HCT116 (cell line): ENCODE measurements at regions not wholly inside any gene's neighbourhood (a gene's known extent, or its start where the extent isn't known, plus 50 kb on each side); places are given as distances from the start of the nearest gene placed in this dataset.

Experiments
- ATAC-seq: fragments of 200-7000 bp; cut with Tn5 transposase; 2 replicates; pipeline ENCODE4 v1.9.1; 2020; ENCODE audit warnings: mild to moderate bottlenecking, moderate library complexity
- BruUV-seq: library from RNA; stranded (reverse); fragments of 400-500 nt; replicated peaks from 2 replicates; lab custom pipeline; 2021; lab: Mats Ljungman, UMichigan
- CTCF ChIA-PET: fragments of 300-600 bp; sonication (Branson Sonifier 250); formaldehyde crosslinking; loops from one replicate; lab custom pipeline; 2021; ENCODE audit warnings: antibody characterized with exemption; lab: Charles Lee
- POLR2A ChIA-PET: fragments of 300-600, 350-600 bp; sonication (Branson Sonifier 250); formaldehyde crosslinking; loops from one replicate; lab custom pipeline; 2021; ENCODE audit warnings: antibody characterized with exemption; lab: Charles Lee
- RAD21 ChIA-PET, 2 experiments: fragments of 300-600 bp; sonication (Branson Sonifier 250); formaldehyde crosslinking; loops; one replicate each; lab custom pipeline; 2023; ENCODE audit warnings: low total read pairs in 2 of 2; ENCODE audit not compliant: uncharacterized antibody in 2 of 2, unreplicated experiment in 2 of 2, low non-redundant PET in 1 of 2; lab: Charles Lee
- DNase-seq: peaks from one replicate; pipeline ENCODE4 v3.0.0-alpha.2; 2010; ENCODE audit warnings: low read depth, low spot score
- H2AFZ ChIP-seq: fragments of 200-600 bp; shearing (Covaris generic), sonication (generic); 2 replicates; pipeline ENCODE4 v1.6.1; 2017; ENCODE audit warnings: low read depth, mixed run types, mixed read lengths, antibody characterized with exemption, low read length; ENCODE audit not compliant: poor library complexity, severe bottlenecking
- H3K27ac ChIP-seq: 2 replicates; pipeline ENCODE4 v1.5.1; 2012; ENCODE audit warnings: low read depth, low read length
- H3K27me3 ChIP-seq: fragments of 200-600 bp; sonication (generic); 2 replicates; pipeline ENCODE4 v1.6.1; 2016; ENCODE audit warnings: mixed run types, low read length, mixed read lengths; ENCODE audit not compliant: insufficient read depth
- H3K36me3 ChIP-seq, 2 experiments: fragments of 200-500 bp in 1 of 2; fragments of 200-600 bp in 1 of 2; sonication (Bioruptor generic) in 1 of 2; sonication (generic) in 1 of 2; 2 replicates each; pipeline versions ENCODE4 v1.5.1 to v1.6.1; 2014 to 2016; ENCODE audit warnings: low read length in 2 of 2, inconsistent platforms in 1 of 2, mixed read lengths in 1 of 2, mixed run types in 1 of 2; ENCODE audit not compliant: insufficient read depth in 2 of 2, control insufficient read depth in 1 of 2
- H3K4me1 ChIP-seq, 2 experiments: fragments of 200-600 bp in 1 of 2; sonication (generic) in 1 of 2; 2 replicates each; pipeline versions ENCODE4 v1.5.1 to v1.6.1; 2012 to 2017; ENCODE audit warnings: low read length in 2 of 2, inconsistent platforms in 1 of 2, mild to moderate bottlenecking in 1 of 2, mixed read lengths in 1 of 2, mixed run types in 1 of 2, moderate library complexity in 1 of 2; ENCODE audit not compliant: insufficient read depth in 2 of 2, control insufficient read depth in 1 of 2
- H3K4me2 ChIP-seq: fragments of 200-600 bp; sonication (generic); 2 replicates; pipeline ENCODE4 v1.6.1; 2017; ENCODE audit warnings: mixed run types, low read length, mixed read lengths
- H3K4me3 ChIP-seq, 2 experiments: fragments of 200-600 bp in 1 of 2; sonication (generic) in 1 of 2; replicated peaks in 1 of 2; 2 replicates each; pipeline ENCODE4 v1.5.1; 2011 to 2016; ENCODE audit warnings: low read length in 2 of 2, control low read depth in 1 of 2, low read depth in 1 of 2, mild to moderate bottlenecking in 1 of 2, mixed read lengths in 1 of 2, mixed run types in 1 of 2
- H3K79me2 ChIP-seq: fragments of 200-600 bp; sonication (generic); 2 replicates; pipeline ENCODE4 v1.6.1; 2017; ENCODE audit warnings: mild to moderate bottlenecking, mixed run types, low read length, moderate library complexity, mixed read lengths; ENCODE audit not compliant: insufficient read depth
- H3K9ac ChIP-seq: fragments of 200-600 bp; sonication (generic); 2 replicates; pipeline ENCODE4 v1.6.1; 2016; ENCODE audit warnings: low read length, mixed read lengths
- H3K9me2 ChIP-seq: fragments of 200-600 bp; sonication (generic), shearing (Covaris generic); 2 replicates; pipeline ENCODE4 v1.6.1; 2017; ENCODE audit warnings: mixed run types, mild to moderate bottlenecking, moderate library complexity; ENCODE audit not compliant: insufficient read depth
- H3K9me3 ChIP-seq, 2 experiments: fragments of 200-500 bp in 1 of 2; fragments of 200-600 bp in 1 of 2; sonication (Bioruptor generic) in 1 of 2; sonication (generic) in 1 of 2; 2 replicates each; pipeline ENCODE4 v1.6.1; 2014 to 2017; ENCODE audit warnings: low read length in 2 of 2, mixed read lengths in 2 of 2, inconsistent platforms in 1 of 2, low read depth in 1 of 2, mild to moderate bottlenecking in 1 of 2, mixed run types in 1 of 2, moderate library complexity in 1 of 2; ENCODE audit not compliant: control insufficient read depth in 1 of 2, insufficient read depth in 1 of 2
- H4K20me1 ChIP-seq: fragments of 200-600 bp; sonication (generic), shearing (Covaris generic); 2 replicates; pipeline ENCODE4 v1.6.1; 2017; ENCODE audit warnings: mixed run types, mild to moderate bottlenecking, moderate library complexity; ENCODE audit not compliant: insufficient read depth
- CBX3 ChIP-seq: IDR thresholded peaks from 2 replicates; pipeline ENCODE4 v1.6.1; 2012; ENCODE audit warnings: low read depth
- CEBPB ChIP-seq: IDR thresholded peaks from 2 replicates; pipeline ENCODE4 v1.6.1; 2012; ENCODE audit warnings: low read depth
- ELF1 ChIP-seq: IDR thresholded peaks from 2 replicates; pipeline ENCODE4 v1.6.1; 2012; ENCODE audit warnings: low read depth, borderline replicate concordance
- EZH2 ChIP-seq: fragments of 200-600 bp; sonication (generic); IDR thresholded peaks from 2 replicates; pipeline ENCODE4 v1.6.1; 2017; ENCODE audit warnings: antibody characterized with exemption, mixed run types
- EZH2phosphoT487 ChIP-seq: fragments of 200-600 bp; IDR thresholded peaks from 2 replicates; pipeline ENCODE4 v1.6.1; 2018; ENCODE audit warnings: antibody characterized with exemption, borderline replicate concordance
- POLR2A ChIP-seq: IDR thresholded peaks from 2 replicates; pipeline ENCODE4 v1.7.0; 2011; ENCODE audit warnings: borderline replicate concordance; ENCODE audit not compliant: insufficient read depth, insufficient read length; ENCODE audit errors: extremely low read depth
- RAD21 ChIP-seq: IDR thresholded peaks from 2 replicates; pipeline ENCODE4 v1.6.1; 2012; ENCODE audit warnings: low read depth, mild to moderate bottlenecking
- REST ChIP-seq: IDR thresholded peaks from 2 replicates; pipeline ENCODE4 v1.6.1; 2012; ENCODE audit warnings: low read depth
- SIN3A ChIP-seq: IDR thresholded peaks from 2 replicates; pipeline ENCODE4 v1.6.1; 2012; ENCODE audit warnings: low read depth
- SP1 ChIP-seq: IDR thresholded peaks from 2 replicates; pipeline ENCODE4 v1.6.1; 2012; ENCODE audit warnings: low read depth
- SRF ChIP-seq: IDR thresholded peaks from 2 replicates; pipeline ENCODE4 v1.6.1; 2012; ENCODE audit warnings: low read depth
- YY1 ChIP-seq: IDR thresholded peaks from 2 replicates; pipeline ENCODE4 v1.6.1; 2011; ENCODE audit warnings: low read length, low read depth, moderate library complexity, mild to moderate bottlenecking; ENCODE audit not compliant: insufficient replicate concordance; ENCODE audit errors: extremely low read depth
- ZFX ChIP-seq: fragments of 450-650 bp; IDR thresholded peaks from 2 replicates; pipeline ENCODE4 v1.6.1; 2017
- intact Hi-C: fragments of 100-400 bp; cut with micrococcal nuclease; formaldehyde crosslinking; loops from 2 replicates; pipeline ENCODE4 v1.10.0; 2022

GRCh38 chr1:229088711-229089110, 182.2 kb upstream of the RAB4A start:
- Histone ChIP-seq H3K4me3 (no peak overlapping the region), H3K27me3 (no peaks in the 10 kb centered on the region), H3K36me3 (no peaks in the 10 kb centered on the region), H3K27ac (no peak overlapping the region), H3K79me2 (no peaks in the 10 kb centered on the region), H3K9me2 (no peaks in the 10 kb centered on the region), H3K4me1 (peaks cover 7 to 11% of the 10 kb centered on the region in 2 experiments), H2AFZ (no peak overlapping the region), H3K9ac (no peak overlapping the region), H3K9me3 (no peaks in the 10 kb centered on the region), H3K4me2 (no peak overlapping the region), H4K20me1 (no peaks in the 10 kb centered on the region)
- DNase-seq (no peak), ATAC-seq (no peak)
- intact Hi-C loops, result no loop called here
- POLR2A ChIA-PET, result no interaction called here
- BruUV-seq, result no TSS peak
- no peak for TF ChIP-seq POLR2A
- no peak for TF ChIP-seq RAD21
- no peak for TF ChIP-seq REST
- no peak for TF ChIP-seq CBX3
- TF ChIP-seq YY1, result no peak
- CTCF ChIA-PET, result no interaction called here
- RAD21 ChIA-PET, result no interaction called here

GRCh38 chr1:229089586-229090208, 181.2 kb upstream of the RAB4A start:
- Histone ChIP-seq H3K4me3 (no peak overlapping the region), H2AFZ (no peak overlapping the region), H3K36me3 (no peaks in the 10 kb centered on the region), H3K27me3 (no peaks in the 10 kb centered on the region), H3K9me2 (no peaks in the 10 kb centered on the region), H3K9me3 (no peaks in the 10 kb centered on the region), H3K79me2 (no peaks in the 10 kb centered on the region), H4K20me1 (no peaks in the 10 kb centered on the region), H3K4me2 (no peak overlapping the region), H3K27ac (no peak overlapping the region), H3K9ac (no peak overlapping the region), H3K4me1 (peaks cover 16 to 20% of the 10 kb centered on the region in 2 experiments)
- ATAC-seq (no peak), DNase-seq (no peak)
- POLR2A ChIA-PET, result no interaction called here
- TF ChIP-seq ELF1 (no peak), EZH2 (no peak), SIN3A (no peak), CEBPB (no peak), SP1 (no peak), SRF (no peak), ZFX (no peak), EZH2phosphoT487 (no peak)
- no TSS peak for BruUV-seq
- intact Hi-C loops, result no loop called here
- RAD21 ChIA-PET, result no interaction called here
- CTCF ChIA-PET, result no interaction called here
